ENCODE measurements at regions not wholly inside any gene's neighbourhood (a gene's known extent, or its start where the extent isn't known, plus 50 kb on each side); places are given as distances from the start of the nearest gene placed in this dataset.

DNA sequence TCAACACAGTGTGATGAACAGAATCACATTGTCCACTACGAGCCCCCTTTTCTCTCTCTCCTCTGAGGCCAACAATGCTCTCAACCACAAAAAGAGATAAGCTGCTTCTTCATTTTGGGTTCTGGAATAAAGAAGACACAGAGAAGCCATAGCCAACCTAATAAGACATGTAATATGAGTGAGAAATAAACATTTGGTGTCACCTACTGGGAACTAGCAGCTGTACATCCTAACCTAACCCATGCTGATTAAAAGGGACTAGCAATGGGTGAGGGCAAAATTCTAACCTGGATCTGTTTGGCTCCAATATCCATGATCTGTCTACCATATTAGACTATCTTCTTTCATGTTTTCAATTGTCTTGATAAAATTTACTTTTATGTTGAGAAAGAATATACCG is 369.1 kb upstream of the MARCKS start:
- no peaks in the 10 kb centered on the region for H3K9me3 Mint-ChIP-seq
- TF ChIP-seq CREB1 (CRISPR knock-in tag; IDR thresholded peaks at IDR 0.05; ENCODE audit: low read depth) (no peak), NANOG (IDR thresholded peaks at IDR 0.05; ENCODE audit: borderline replicate concordance) (no peak), ZNF331 (CRISPR knock-in tag; IDR thresholded peaks at IDR 0.05; ENCODE audit: low read depth) (no peak), ZNF114 (CRISPR knock-in tag; IDR thresholded peaks at IDR 0.05) (no peak), POLR2AphosphoS5 (IDR thresholded peaks at IDR 0.05; ENCODE audit: low read depth) (no peak)
- TF ChIP-seq, protein P1, sequence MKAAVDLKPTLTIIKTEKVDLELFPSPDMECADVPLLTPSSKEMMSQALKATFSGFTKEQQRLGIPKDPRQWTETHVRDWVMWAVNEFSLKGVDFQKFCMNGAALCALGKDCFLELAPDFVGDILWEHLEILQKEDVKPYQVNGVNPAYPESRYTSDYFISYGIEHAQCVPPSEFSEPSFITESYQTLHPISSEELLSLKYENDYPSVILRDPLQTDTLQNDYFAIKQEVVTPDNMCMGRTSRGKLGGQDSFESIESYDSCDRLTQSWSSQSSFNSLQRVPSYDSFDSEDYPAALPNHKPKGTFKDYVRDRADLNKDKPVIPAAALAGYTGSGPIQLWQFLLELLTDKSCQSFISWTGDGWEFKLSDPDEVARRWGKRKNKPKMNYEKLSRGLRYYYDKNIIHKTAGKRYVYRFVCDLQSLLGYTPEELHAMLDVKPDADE (IDR thresholded peaks at IDR 0.05) = no peak
- TF ChIP-seq, protein P2, sequence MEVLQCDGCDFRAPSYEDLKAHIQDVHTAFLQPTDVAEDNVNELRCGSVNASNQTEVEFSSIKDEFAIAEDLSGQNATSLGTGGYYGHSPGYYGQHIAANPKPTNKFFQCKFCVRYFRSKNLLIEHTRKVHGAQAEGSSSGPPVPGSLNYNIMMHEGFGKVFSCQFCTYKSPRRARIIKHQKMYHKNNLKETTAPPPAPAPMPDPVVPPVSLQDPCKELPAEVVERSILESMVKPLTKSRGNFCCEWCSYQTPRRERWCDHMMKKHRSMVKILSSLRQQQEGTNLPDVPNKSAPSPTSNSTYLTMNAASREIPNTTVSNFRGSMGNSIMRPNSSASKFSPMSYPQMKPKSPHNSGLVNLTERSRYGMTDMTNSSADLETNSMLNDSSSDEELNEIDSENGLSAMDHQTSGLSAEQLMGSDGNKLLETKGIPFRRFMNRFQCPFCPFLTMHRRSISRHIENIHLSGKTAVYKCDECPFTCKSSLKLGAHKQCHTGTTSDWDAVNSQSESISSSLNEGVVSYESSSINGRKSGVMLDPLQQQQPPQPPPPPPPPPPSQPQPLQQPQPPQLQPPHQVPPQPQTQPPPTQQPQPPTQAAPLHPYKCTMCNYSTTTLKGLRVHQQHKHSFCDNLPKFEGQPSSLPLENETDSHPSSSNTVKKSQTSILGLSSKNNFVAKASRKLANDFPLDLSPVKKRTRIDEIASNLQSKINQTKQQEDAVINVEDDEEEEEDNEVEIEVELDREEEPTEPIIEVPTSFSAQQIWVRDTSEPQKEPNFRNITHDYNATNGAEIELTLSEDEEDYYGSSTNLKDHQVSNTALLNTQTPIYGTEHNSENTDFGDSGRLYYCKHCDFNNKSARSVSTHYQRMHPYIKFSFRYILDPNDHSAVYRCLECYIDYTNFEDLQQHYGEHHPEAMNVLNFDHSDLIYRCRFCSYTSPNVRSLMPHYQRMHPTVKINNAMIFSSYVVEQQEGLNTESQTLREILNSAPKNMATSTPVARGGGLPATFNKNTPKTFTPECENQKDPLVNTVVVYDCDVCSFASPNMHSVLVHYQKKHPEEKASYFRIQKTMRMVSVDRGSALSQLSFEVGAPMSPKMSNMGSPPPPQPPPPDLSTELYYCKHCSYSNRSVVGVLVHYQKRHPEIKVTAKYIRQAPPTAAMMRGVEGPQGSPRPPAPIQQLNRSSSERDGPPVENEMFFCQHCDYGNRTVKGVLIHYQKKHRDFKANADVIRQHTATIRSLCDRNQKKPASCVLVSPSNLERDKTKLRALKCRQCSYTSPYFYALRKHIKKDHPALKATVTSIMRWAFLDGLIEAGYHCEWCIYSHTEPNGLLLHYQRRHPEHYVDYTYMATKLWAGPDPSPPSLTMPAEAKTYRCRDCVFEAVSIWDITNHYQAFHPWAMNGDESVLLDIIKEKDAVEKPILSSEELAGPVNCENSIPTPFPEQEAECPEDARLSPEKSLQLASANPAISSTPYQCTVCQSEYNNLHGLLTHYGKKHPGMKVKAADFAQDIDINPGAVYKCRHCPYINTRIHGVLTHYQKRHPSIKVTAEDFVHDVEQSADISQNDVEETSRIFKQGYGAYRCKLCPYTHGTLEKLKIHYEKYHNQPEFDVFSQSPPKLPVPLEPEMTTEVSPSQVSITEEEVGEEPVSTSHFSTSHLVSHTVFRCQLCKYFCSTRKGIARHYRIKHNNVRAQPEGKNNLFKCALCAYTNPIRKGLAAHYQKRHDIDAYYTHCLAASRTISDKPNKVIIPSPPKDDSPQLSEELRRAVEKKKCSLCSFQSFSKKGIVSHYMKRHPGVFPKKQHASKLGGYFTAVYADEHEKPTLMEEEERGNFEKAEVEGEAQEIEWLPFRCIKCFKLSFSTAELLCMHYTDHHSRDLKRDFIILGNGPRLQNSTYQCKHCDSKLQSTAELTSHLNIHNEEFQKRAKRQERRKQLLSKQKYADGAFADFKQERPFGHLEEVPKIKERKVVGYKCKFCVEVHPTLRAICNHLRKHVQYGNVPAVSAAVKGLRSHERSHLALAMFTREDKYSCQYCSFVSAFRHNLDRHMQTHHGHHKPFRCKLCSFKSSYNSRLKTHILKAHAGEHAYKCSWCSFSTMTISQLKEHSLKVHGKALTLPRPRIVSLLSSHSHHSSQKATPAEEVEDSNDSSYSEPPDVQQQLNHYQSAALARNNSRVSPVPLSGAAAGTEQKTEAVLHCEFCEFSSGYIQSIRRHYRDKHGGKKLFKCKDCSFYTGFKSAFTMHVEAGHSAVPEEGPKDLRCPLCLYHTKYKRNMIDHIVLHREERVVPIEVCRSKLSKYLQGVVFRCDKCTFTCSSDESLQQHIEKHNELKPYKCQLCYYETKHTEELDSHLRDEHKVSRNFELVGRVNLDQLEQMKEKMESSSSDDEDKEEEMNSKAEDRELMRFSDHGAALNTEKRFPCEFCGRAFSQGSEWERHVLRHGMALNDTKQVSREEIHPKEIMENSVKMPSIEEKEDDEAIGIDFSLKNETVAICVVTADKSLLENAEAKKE (CRISPR knock-in tag; IDR thresholded peaks at IDR 0.05) = no peak
- TF ChIP-seq, protein P3, sequence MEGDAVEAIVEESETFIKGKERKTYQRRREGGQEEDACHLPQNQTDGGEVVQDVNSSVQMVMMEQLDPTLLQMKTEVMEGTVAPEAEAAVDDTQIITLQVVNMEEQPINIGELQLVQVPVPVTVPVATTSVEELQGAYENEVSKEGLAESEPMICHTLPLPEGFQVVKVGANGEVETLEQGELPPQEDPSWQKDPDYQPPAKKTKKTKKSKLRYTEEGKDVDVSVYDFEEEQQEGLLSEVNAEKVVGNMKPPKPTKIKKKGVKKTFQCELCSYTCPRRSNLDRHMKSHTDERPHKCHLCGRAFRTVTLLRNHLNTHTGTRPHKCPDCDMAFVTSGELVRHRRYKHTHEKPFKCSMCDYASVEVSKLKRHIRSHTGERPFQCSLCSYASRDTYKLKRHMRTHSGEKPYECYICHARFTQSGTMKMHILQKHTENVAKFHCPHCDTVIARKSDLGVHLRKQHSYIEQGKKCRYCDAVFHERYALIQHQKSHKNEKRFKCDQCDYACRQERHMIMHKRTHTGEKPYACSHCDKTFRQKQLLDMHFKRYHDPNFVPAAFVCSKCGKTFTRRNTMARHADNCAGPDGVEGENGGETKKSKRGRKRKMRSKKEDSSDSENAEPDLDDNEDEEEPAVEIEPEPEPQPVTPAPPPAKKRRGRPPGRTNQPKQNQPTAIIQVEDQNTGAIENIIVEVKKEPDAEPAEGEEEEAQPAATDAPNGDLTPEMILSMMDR (conservative IDR thresholded peaks at IDR 0.05; ENCODE audit: low read depth in 2 of 2) = no peak; a peak in 1 of 4 replicates
- TF ChIP-seq, protein P4, sequence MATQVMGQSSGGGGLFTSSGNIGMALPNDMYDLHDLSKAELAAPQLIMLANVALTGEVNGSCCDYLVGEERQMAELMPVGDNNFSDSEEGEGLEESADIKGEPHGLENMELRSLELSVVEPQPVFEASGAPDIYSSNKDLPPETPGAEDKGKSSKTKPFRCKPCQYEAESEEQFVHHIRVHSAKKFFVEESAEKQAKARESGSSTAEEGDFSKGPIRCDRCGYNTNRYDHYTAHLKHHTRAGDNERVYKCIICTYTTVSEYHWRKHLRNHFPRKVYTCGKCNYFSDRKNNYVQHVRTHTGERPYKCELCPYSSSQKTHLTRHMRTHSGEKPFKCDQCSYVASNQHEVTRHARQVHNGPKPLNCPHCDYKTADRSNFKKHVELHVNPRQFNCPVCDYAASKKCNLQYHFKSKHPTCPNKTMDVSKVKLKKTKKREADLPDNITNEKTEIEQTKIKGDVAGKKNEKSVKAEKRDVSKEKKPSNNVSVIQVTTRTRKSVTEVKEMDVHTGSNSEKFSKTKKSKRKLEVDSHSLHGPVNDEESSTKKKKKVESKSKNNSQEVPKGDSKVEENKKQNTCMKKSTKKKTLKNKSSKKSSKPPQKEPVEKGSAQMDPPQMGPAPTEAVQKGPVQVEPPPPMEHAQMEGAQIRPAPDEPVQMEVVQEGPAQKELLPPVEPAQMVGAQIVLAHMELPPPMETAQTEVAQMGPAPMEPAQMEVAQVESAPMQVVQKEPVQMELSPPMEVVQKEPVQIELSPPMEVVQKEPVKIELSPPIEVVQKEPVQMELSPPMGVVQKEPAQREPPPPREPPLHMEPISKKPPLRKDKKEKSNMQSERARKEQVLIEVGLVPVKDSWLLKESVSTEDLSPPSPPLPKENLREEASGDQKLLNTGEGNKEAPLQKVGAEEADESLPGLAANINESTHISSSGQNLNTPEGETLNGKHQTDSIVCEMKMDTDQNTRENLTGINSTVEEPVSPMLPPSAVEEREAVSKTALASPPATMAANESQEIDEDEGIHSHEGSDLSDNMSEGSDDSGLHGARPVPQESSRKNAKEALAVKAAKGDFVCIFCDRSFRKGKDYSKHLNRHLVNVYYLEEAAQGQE (IDR thresholded peaks at IDR 0.05; ENCODE audit: unreplicated experiment) = no peak
- no peaks in the 10 kb centered on the region for H3K27me3 Mint-ChIP-seq (ENCODE audit: insufficient read depth, low read depth, poor library complexity)
- Histone ChIP-seq H3K4me3 (no peak overlapping the region), H3F3A (replicated peaks; ENCODE audit: low read depth) (no peaks in the 10 kb centered on the region), H3K4me1 (ENCODE audit: insufficient read depth) (no peaks in the 10 kb centered on the region), H4K20me1 (replicated peaks; ENCODE audit: insufficient read depth) (no peaks in the 10 kb centered on the region), H3K36me3 (ENCODE audit: insufficient read depth) (no peaks in the 10 kb centered on the region), H2AFZ (no peak overlapping the region), H3K4me2 (no peak overlapping the region), H3K27me3 (ENCODE audit: insufficient read depth) (no peaks in the 10 kb centered on the region), H3K9me2 (ENCODE audit: insufficient read depth) (no peaks in the 10 kb centered on the region), H3K79me2 (replicated peaks; ENCODE audit: insufficient read depth) (no peaks in the 10 kb centered on the region), H3K27ac (ENCODE audit: low read depth) (no peak overlapping the region)
- no peak overlapping the region for H3K27ac Mint-ChIP-seq
- DNase-seq (ENCODE audit: low spot score) = no peak
- no peaks in the 10 kb centered on the region for H3K4me1 Mint-ChIP-seq
- no peaks in the 10 kb centered on the region for H3K36me3 Mint-ChIP-seq (ENCODE audit: low read depth)
- ATAC-seq = no peak
- no peak overlapping the region for H3K4me3 Mint-ChIP-seq
